WTC11 (cell line): ENCODE measurements at regions not wholly inside any gene's neighbourhood (a gene's known extent, or its start where the extent isn't known, plus 50 kb on each side); places are given as distances from the start of the nearest gene placed in this dataset.

Experiments
- ATAC-seq: fragments of 200-7000 bp; cut with Tn5 transposase; 2 replicates; pipeline ENCODE4 v1.10.0; 2021; ENCODE audit warnings: mild to moderate bottlenecking, moderate library complexity
- CTCF ChIA-PET: fragments of 300-600 bp; sonication (Branson Sonifier 250); formaldehyde crosslinking; loops from one replicate; lab custom pipeline; 2021; ENCODE audit warnings: antibody characterized with exemption; lab: Charles Lee
- POLR2A ChIA-PET: fragments of 350-600 bp; sonication (Branson Sonifier 250); formaldehyde crosslinking; loops from one replicate; lab custom pipeline; 2021; ENCODE audit warnings: antibody characterized with exemption; lab: Charles Lee
- DNase-seq: peaks from one replicate; pipeline ENCODE4 v3.0.0; 2021; ENCODE audit warnings: low spot score
- H3K27ac Mint-ChIP-seq: 2 replicates; pipeline ENCODE4 v1.8.0; 2021; ENCODE audit warnings: mixed read lengths
- H3K27me3 Mint-ChIP-seq: 2 replicates; pipeline ENCODE4 v1.8.0; 2021; ENCODE audit warnings: low read depth, mild to moderate bottlenecking, moderate library complexity, mixed read lengths
- H3K36me3 Mint-ChIP-seq: 2 replicates; pipeline ENCODE4 v1.8.0; 2021; ENCODE audit warnings: mixed read lengths
- H3K4me1 Mint-ChIP-seq: 2 replicates; pipeline ENCODE4 v1.8.0; 2022; ENCODE audit warnings: mixed read lengths
- H3K4me3 Mint-ChIP-seq: 2 replicates; pipeline ENCODE4 v1.8.0; 2021; ENCODE audit warnings: mild to moderate bottlenecking, moderate library complexity, mixed read lengths
- H3K9me3 Mint-ChIP-seq: 2 replicates; pipeline ENCODE4 v1.8.0; 2021; ENCODE audit warnings: mixed read lengths
- CBFB ChIP-seq: sonication (generic); formaldehyde crosslinking; IDR thresholded peaks from 2 replicates; pipeline ENCODE4 v1.8.1; 2022; ENCODE audit warnings: mild to moderate bottlenecking, low read depth, missing genetic modification reagents
- CDX4 ChIP-seq: fragments of 250-450 bp; sonication (Bioruptor Pico); IDR thresholded peaks from 2 replicates; pipeline ENCODE4 v1.9.0; 2021; ENCODE audit warnings: moderate library complexity, mild to moderate bottlenecking, inconsistent platforms, borderline replicate concordance
- E2F5 ChIP-seq: sonication (generic); formaldehyde crosslinking; IDR thresholded peaks from 2 replicates; pipeline ENCODE4 v1.8.1; 2022; ENCODE audit warnings: mild to moderate bottlenecking, moderate library complexity, missing genetic modification reagents
- FOXK1 ChIP-seq: sonication (generic); formaldehyde crosslinking; IDR thresholded peaks from 2 replicates; pipeline ENCODE4 v1.8.0; 2022; ENCODE audit warnings: mild to moderate bottlenecking, moderate library complexity, missing genetic modification reagents
- MLX ChIP-seq: sonication (generic); formaldehyde crosslinking; IDR thresholded peaks from 2 replicates; pipeline ENCODE4 v1.8.1; 2023; ENCODE audit warnings: mild to moderate bottlenecking, missing genetic modification reagents, moderate library complexity
- NFATC4 ChIP-seq: fragments of 250-450 bp; sonication (Bioruptor Pico); IDR thresholded peaks from 2 replicates; pipeline ENCODE4 v1.9.0; 2021; ENCODE audit warnings: mild to moderate bottlenecking
- NFYB ChIP-seq: sonication (generic); formaldehyde crosslinking; conservative IDR thresholded peaks from 2 replicates; pipeline ENCODE4 v1.8.0; 2022; ENCODE audit warnings: low read depth, missing genetic modification reagents
- SMAD3 ChIP-seq: sonication (generic); formaldehyde crosslinking; IDR thresholded peaks from 2 replicates; pipeline ENCODE4 v1.8.0; 2022; ENCODE audit warnings: missing genetic modification reagents, mild to moderate bottlenecking, borderline replicate concordance
- SOX15 ChIP-seq: fragments of 250-450 bp; sonication (Bioruptor Pico); IDR thresholded peaks from 2 replicates; pipeline ENCODE4 v1.9.0; 2021; ENCODE audit warnings: mild to moderate bottlenecking
- TCF7 ChIP-seq: sonication (generic); formaldehyde crosslinking; IDR thresholded peaks from 2 replicates; pipeline ENCODE4 v1.8.0; 2022; ENCODE audit warnings: mild to moderate bottlenecking, low read depth, missing genetic modification reagents, moderate library complexity
- TEAD1 ChIP-seq: sonication (generic); formaldehyde crosslinking; IDR thresholded peaks from 2 replicates; pipeline ENCODE4 v1.8.0; 2022; ENCODE audit warnings: mild to moderate bottlenecking, missing genetic modification reagents
- TEAD4 ChIP-seq: sonication (generic); formaldehyde crosslinking; IDR thresholded peaks from 2 replicates; pipeline ENCODE4 v1.8.0; 2022; ENCODE audit warnings: mild to moderate bottlenecking, missing genetic modification reagents
- ZBTB21 ChIP-seq: sonication (generic); formaldehyde crosslinking; IDR thresholded peaks from 2 replicates; pipeline ENCODE4 v1.8.1; 2023; ENCODE audit warnings: mild to moderate bottlenecking, missing genetic modification reagents, borderline replicate concordance
- ZNF532 ChIP-seq: fragments of 250-450 bp; sonication (Bioruptor Pico); IDR thresholded peaks from 2 replicates; pipeline ENCODE4 v1.9.0; 2021; ENCODE audit warnings: mild to moderate bottlenecking, borderline replicate concordance
- TF ChIP-seq, protein P1 (sequence below): sonication (generic); formaldehyde crosslinking; conservative IDR thresholded peaks from 2 replicates; pipeline ENCODE4 v1.8.1; 2022; ENCODE audit warnings: mild to moderate bottlenecking, missing genetic modification reagents
- TF ChIP-seq, protein P2 (sequence below): sonication (generic); formaldehyde crosslinking; IDR thresholded peaks from 2 replicates; pipeline ENCODE4 v1.8.0; 2023; ENCODE audit warnings: missing genetic modification reagents
- TF ChIP-seq, protein P3 (sequence below): sonication (generic); formaldehyde crosslinking; IDR thresholded peaks from 2 replicates; pipeline ENCODE4 v1.8.1; 2022; ENCODE audit warnings: missing genetic modification reagents, borderline replicate concordance

- Mint-ChIP-seq H3K4me3 (no peak overlapping the region), H3K4me1 (peaks cover 3% of the 10 kb centered on the region; the same call in 1 of the 2 replicates), H3K27me3 (no peaks in the 10 kb centered on the region), H3K9me3 (peaks cover 12% of the 10 kb centered on the region), H3K27ac (no peak overlapping the region), H3K36me3 (no peaks in the 10 kb centered on the region)
- no peak for ATAC-seq
- POLR2A ChIA-PET: no interaction called here
- TF ChIP-seq NFYB (CRISPR knock-in tag) (no peak), CDX4 (CRISPR knock-in tag) (no peak), NFATC4 (CRISPR knock-in tag) (no peak), SMAD3 (no peak), SOX15 (CRISPR knock-in tag) (no peak), FOXK1 (CRISPR knock-in tag) (no peak), E2F5 (CRISPR knock-in tag) (no peak)
- TF ChIP-seq, protein P1, sequence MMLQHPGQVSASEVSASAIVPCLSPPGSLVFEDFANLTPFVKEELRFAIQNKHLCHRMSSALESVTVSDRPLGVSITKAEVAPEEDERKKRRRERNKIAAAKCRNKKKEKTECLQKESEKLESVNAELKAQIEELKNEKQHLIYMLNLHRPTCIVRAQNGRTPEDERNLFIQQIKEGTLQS (CRISPR knock-in tag): no peak
- DNase-seq: no peak
- CTCF ChIA-PET: interaction anchor here (0.8 to 1.1 kb wide), 2 partner anchors 166 to 382 kb away, joined by 3 read pairs; no protein-coding TSS in a partner anchor
Observed at GRCh38 chr17:33980193-33980592, 274.9 kb upstream of the CCL2 start.

- peaks cover 3% of the 10 kb centered on the region; the same call in 1 of the 2 replicates for H3K4me1 Mint-ChIP-seq
- CTCF ChIA-PET: interaction anchor here (1.3 to 1.5 kb wide), 2 partner anchors 33 to 189 kb away, joined by 3 read pairs; no protein-coding TSS in a partner anchor
- ATAC-seq: no peak
Observed at GRCh38 chr17:33981711-33982601, 273.1 kb upstream of the CCL2 start.

DNA sequence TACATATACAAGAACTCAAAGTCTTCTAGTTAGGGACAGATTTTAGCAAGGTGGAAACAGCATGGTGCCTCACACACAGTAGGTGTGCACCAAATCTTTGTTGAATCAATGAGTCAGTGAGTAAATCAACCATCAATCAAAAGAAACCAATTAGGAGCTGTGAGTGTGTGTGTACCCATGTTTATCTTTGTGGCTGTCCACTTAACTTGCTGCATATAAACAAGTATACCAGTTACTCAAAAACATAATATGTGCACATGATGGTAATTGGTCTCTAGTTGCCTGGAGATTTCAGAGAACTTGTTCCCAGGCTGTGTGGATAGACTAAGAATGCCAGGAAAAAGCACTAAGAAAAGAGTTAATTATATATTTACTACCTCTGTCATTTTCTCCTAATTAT lies 272.2 kb upstream of the CCL2 start:
- Mint-ChIP-seq H3K4me3 (no peak overlapping the region), H3K36me3 (peaks cover 7% of the 10 kb centered on the region), H3K9me3 (peaks cover 14% of the 10 kb centered on the region), H3K4me1 (peaks cover 3% of the 10 kb centered on the region; the same call in 1 of the 2 replicates), H3K27me3 (no peaks in the 10 kb centered on the region), H3K27ac (no peak overlapping the region)
- ChIA-PET POLR2A (no interaction called here), CTCF (interaction anchor here (1.5 kb wide), 1 partner anchor 34 kb away, joined by 3 read pairs; no protein-coding TSS in a partner anchor)
- ATAC-seq (no peak), DNase-seq (no peak)
- TF ChIP-seq TEAD1 (no peak), ZNF532 (CRISPR knock-in tag) (no peak), MLX (CRISPR knock-in tag) (no peak), ZBTB21 (CRISPR knock-in tag) (no peak), CBFB (CRISPR knock-in tag) (no peak), TCF7 (CRISPR knock-in tag) (no peak)
- TF ChIP-seq, protein P2, sequence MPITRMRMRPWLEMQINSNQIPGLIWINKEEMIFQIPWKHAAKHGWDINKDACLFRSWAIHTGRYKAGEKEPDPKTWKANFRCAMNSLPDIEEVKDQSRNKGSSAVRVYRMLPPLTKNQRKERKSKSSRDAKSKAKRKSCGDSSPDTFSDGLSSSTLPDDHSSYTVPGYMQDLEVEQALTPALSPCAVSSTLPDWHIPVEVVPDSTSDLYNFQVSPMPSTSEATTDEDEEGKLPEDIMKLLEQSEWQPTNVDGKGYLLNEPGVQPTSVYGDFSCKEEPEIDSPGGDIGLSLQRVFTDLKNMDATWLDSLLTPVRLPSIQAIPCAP: no peak
- TF ChIP-seq, protein P3, sequence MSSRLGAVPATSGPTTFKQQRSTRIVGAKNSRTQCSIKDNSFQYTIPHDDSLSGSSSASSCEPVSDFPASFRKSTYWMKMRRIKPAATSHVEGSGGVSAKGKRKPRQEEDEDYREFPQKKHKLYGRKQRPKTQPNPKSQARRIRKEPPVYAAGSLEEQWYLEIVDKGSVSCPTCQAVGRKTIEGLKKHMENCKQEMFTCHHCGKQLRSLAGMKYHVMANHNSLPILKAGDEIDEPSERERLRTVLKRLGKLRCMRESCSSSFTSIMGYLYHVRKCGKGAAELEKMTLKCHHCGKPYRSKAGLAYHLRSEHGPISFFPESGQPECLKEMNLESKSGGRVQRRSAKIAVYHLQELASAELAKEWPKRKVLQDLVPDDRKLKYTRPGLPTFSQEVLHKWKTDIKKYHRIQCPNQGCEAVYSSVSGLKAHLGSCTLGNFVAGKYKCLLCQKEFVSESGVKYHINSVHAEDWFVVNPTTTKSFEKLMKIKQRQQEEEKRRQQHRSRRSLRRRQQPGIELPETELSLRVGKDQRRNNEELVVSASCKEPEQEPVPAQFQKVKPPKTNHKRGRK: no peak

More at GRCh38 chr17:33981711-33982601, 273.1 kb upstream of the CCL2 start:
- H3K27me3 Mint-ChIP-seq: no peaks in the 10 kb centered on the region
- H3K27ac Mint-ChIP-seq: no peak overlapping the region
- H3K4me3 Mint-ChIP-seq: no peak overlapping the region
- no peak for DNase-seq
- TF ChIP-seq TEAD4 (CRISPR knock-in tag): no peak
- POLR2A ChIA-PET: no interaction called here
- H3K36me3 Mint-ChIP-seq: no peaks in the 10 kb centered on the region
- 0 out of 2 replicates have a peak, but pooled peaks cover 6% of the 10 kb centered on the region for H3K9me3 Mint-ChIP-seq
